Neural cell (in vitro differentiated cells): ENCODE measurements at regions not wholly inside any gene's neighbourhood (a gene's known extent, or its start where the extent isn't known, plus 50 kb on each side); places are given as distances from the start of the nearest gene placed in this dataset.

Experiments used
- H2AFZ ChIP-seq: fragments of 200-600, 300-800 bp; sonication (generic), shearing (Covaris generic); 2 replicates; pipeline ENCODE4 v1.6.0; 2014; ENCODE audit warnings: low read depth, mild to moderate bottlenecking, antibody characterized with exemption, low read length, moderate library complexity
- H3F3A ChIP-seq: fragments of 200-600 bp; shearing (Covaris generic); 2 replicates; pipeline ENCODE4 v1.6.1; 2016; ENCODE audit warnings: mild to moderate bottlenecking, moderate library complexity, mixed read lengths, antibody characterized with exemption, low read length; ENCODE audit not compliant: insufficient read depth, poor library complexity, severe bottlenecking
- H3K27ac ChIP-seq: fragments of 200-600, 300-800 bp; sonication (generic), shearing (Covaris generic); 2 replicates; pipeline ENCODE4 v1.5.1; 2014; ENCODE audit warnings: mild to moderate bottlenecking, low read length, moderate library complexity
- H3K27me3 ChIP-seq: fragments of 300-800, 200-600 bp; sonication (generic), shearing (Covaris generic); 2 replicates; pipeline ENCODE4 v1.6.0; 2014; ENCODE audit warnings: mild to moderate bottlenecking, low read depth, low read length, moderate library complexity; ENCODE audit not compliant: insufficient read depth
- H3K36me3 ChIP-seq: fragments of 300-800, 200-600 bp; sonication (generic), shearing (Covaris generic); 2 replicates; pipeline ENCODE4 v1.5.1; 2014; ENCODE audit warnings: mild to moderate bottlenecking, antibody characterized with exemption, low read length, moderate library complexity; ENCODE audit not compliant: insufficient read depth
- H3K4me2 ChIP-seq: fragments of 300-800, 200-600 bp; sonication (generic), shearing (Covaris generic); 2 replicates; pipeline ENCODE4 v1.6.0; 2014; ENCODE audit warnings: mild to moderate bottlenecking, low read length
- H3K4me3 ChIP-seq: fragments of 300-800, 200-600 bp; sonication (generic), shearing (Covaris generic); 2 replicates; pipeline ENCODE4 v1.5.1; 2014; ENCODE audit warnings: mild to moderate bottlenecking, low read length, moderate library complexity
- H3K79me2 ChIP-seq: fragments of 200-600 bp; shearing (Covaris generic); replicated peaks from 2 replicates; pipeline ENCODE4 v1.6.0; 2014; ENCODE audit warnings: mild to moderate bottlenecking, low read length, moderate library complexity; ENCODE audit not compliant: insufficient read depth
- H3K9ac ChIP-seq: fragments of 300-800, 200-600 bp; sonication (generic), shearing (Covaris generic); 2 replicates; pipeline ENCODE4 v1.6.1; 2016; ENCODE audit warnings: mild to moderate bottlenecking, low read length, mixed read lengths
- H3K9me2 ChIP-seq: fragments of 200-600 bp; shearing (Covaris generic); 2 replicates; pipeline ENCODE4 v1.6.1; 2016; ENCODE audit warnings: mild to moderate bottlenecking, low read length, mixed read lengths; ENCODE audit not compliant: insufficient read depth
- H3K9me3 ChIP-seq: fragments of 200-600, 300-800 bp; sonication (generic), shearing (Covaris generic); 2 replicates; pipeline ENCODE4 v1.6.1; 2016; ENCODE audit warnings: mild to moderate bottlenecking, mixed run types, low read length, moderate library complexity, mixed read lengths
- H4K20me1 ChIP-seq: fragments of 200-600 bp; shearing (Covaris generic); 2 replicates; pipeline ENCODE4 v1.6.1; 2016; ENCODE audit warnings: mild to moderate bottlenecking, mixed run types; ENCODE audit not compliant: insufficient read depth
- CTCF ChIP-seq: fragments of 450-650 bp; IDR thresholded peaks from 2 replicates; pipeline ENCODE4 v1.5.1; 2014; ENCODE audit warnings: antibody characterized with exemption, mild to moderate bottlenecking, moderate library complexity; ENCODE audit not compliant: poor library complexity, severe bottlenecking
- EP300 ChIP-seq: fragments of 450-650 bp; conservative IDR thresholded peaks from 2 replicates; pipeline ENCODE4 v1.6.1; 2014; ENCODE audit warnings: antibody characterized with exemption, mild to moderate bottlenecking, moderate library complexity; ENCODE audit not compliant: poor library complexity, severe bottlenecking
- EZH2 ChIP-seq: fragments of 200-600, 300-800 bp; shearing (Covaris generic), sonication (generic); IDR thresholded peaks from 2 replicates; pipeline ENCODE4 v1.6.1; 2014; ENCODE audit warnings: antibody characterized with exemption, low read length, borderline replicate concordance, mild to moderate bottlenecking; ENCODE audit not compliant: insufficient read depth, poor library complexity, severe bottlenecking
- MXI1 ChIP-seq: fragments of 450-650 bp; conservative IDR thresholded peaks from 2 replicates; pipeline ENCODE4 v1.6.1; 2014; ENCODE audit warnings: antibody characterized with exemption, mild to moderate bottlenecking; ENCODE audit not compliant: poor library complexity, severe bottlenecking
- POLR2AphosphoS5 ChIP-seq: IDR thresholded peaks from 2 replicates; pipeline ENCODE4 v1.6.1; 2012
- RAD21 ChIP-seq: fragments of 450-650 bp; conservative IDR thresholded peaks from 2 replicates; pipeline ENCODE4 v1.6.1; 2014; ENCODE audit warnings: antibody characterized with exemption, mild to moderate bottlenecking, moderate library complexity
- SMC3 ChIP-seq: fragments of 450-650 bp; conservative IDR thresholded peaks from 2 replicates; pipeline ENCODE4 v1.6.1; 2014; ENCODE audit warnings: antibody characterized with exemption, mild to moderate bottlenecking, moderate library complexity; ENCODE audit not compliant: poor library complexity
- TAF1 ChIP-seq: IDR thresholded peaks from 2 replicates; pipeline ENCODE4 v1.6.1; 2012; ENCODE audit warnings: low read depth
- TF ChIP-seq, protein P1 (sequence below): IDR thresholded peaks from 2 replicates; pipeline ENCODE4 v1.6.1; 2012; ENCODE audit warnings: borderline replicate concordance

DNA sequence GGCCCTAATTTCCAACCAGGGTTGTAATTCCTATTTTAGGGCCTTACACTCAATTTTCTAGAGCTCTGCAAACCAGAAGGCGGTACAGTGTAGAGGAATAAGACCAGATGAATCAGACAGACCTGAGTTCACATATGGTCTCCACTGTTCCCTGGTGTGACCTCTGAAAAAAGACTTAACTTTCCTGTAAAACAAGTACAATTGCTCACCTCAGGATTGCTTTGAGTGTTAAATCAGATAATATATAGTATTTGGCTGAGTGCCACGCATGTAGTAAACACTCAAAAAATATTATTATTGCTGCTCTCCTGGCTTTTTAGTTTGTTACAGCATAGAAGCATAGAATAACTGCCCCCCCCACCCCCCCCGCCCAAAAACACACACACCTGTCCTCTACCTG, 51.0 kb upstream of the STT3B start:
- no peak for TF ChIP-seq SMC3
- no peak for TF ChIP-seq RAD21
- TF ChIP-seq CTCF: no peak
- TF ChIP-seq TAF1: no peak
- TF ChIP-seq, protein P1, sequence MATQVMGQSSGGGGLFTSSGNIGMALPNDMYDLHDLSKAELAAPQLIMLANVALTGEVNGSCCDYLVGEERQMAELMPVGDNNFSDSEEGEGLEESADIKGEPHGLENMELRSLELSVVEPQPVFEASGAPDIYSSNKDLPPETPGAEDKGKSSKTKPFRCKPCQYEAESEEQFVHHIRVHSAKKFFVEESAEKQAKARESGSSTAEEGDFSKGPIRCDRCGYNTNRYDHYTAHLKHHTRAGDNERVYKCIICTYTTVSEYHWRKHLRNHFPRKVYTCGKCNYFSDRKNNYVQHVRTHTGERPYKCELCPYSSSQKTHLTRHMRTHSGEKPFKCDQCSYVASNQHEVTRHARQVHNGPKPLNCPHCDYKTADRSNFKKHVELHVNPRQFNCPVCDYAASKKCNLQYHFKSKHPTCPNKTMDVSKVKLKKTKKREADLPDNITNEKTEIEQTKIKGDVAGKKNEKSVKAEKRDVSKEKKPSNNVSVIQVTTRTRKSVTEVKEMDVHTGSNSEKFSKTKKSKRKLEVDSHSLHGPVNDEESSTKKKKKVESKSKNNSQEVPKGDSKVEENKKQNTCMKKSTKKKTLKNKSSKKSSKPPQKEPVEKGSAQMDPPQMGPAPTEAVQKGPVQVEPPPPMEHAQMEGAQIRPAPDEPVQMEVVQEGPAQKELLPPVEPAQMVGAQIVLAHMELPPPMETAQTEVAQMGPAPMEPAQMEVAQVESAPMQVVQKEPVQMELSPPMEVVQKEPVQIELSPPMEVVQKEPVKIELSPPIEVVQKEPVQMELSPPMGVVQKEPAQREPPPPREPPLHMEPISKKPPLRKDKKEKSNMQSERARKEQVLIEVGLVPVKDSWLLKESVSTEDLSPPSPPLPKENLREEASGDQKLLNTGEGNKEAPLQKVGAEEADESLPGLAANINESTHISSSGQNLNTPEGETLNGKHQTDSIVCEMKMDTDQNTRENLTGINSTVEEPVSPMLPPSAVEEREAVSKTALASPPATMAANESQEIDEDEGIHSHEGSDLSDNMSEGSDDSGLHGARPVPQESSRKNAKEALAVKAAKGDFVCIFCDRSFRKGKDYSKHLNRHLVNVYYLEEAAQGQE: no peak
- TF ChIP-seq EZH2: no peak
- TF ChIP-seq MXI1: no peak
- no peak for TF ChIP-seq EP300
- no peak for TF ChIP-seq POLR2AphosphoS5
- Histone ChIP-seq H3K36me3 (no peaks in the 10 kb centered on the region), H3K79me2 (no peaks in the 10 kb centered on the region), H4K20me1 (no peaks in the 10 kb centered on the region), H3K9me3 (no peaks in the 10 kb centered on the region), H3K9me2 (no peaks in the 10 kb centered on the region), H2AFZ (no peak overlapping the region), H3K9ac (no peak overlapping the region), H3K4me2 (no peak overlapping the region), H3F3A (no peaks in the 10 kb centered on the region), H3K27me3 (no peaks in the 10 kb centered on the region), H3K4me3 (no peak overlapping the region), H3K27ac (no peak overlapping the region)

DNA sequence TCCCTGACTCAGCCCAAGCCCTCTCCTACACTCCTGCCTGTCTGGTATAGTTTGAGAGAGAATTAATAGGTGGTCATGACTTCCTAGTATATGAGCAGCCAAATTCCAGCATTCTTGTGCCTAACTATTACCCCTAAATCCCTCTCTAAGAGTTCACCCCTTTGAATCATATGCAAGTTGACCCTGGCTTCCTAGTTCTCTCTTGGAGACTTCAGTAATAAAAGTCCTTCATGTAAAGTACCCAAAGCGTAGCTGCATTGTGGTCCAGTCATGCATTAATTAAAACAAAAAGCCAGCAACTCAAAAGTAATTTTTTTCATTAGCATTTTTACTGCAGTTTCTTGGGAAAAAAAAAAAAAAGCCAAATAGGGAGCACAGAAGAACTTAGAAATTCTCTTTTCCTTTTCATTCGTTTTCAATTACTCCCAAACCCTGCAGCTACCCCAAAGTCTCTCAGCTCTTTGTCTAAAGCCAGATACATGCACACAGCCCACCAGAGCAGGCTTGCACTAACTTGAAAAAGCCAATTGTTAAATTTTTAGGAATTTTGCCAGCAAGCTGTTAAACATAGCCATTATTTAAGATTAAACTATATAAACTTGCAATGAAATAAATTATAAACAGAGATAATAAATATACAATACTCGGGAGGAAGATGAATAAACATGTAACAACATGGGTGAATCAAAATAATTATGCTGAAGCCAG, 50.1 kb upstream of the STT3B start:
- H3F3A ChIP-seq: no peaks in the 10 kb centered on the region
- H4K20me1 ChIP-seq: no peaks in the 10 kb centered on the region
- no peaks in the 10 kb centered on the region for H3K9me2 ChIP-seq
- H3K79me2 ChIP-seq: no peaks in the 10 kb centered on the region
- no peaks in the 10 kb centered on the region for H3K9me3 ChIP-seq
- TF ChIP-seq, protein P1: no peak
- no peak for TF ChIP-seq EP300
- no peak for TF ChIP-seq RAD21
- TF ChIP-seq MXI1: no peak
- TF ChIP-seq TAF1: no peak
- TF ChIP-seq POLR2AphosphoS5: no peak
- no peak for TF ChIP-seq EZH2
- no peak for TF ChIP-seq CTCF
- no peak for TF ChIP-seq SMC3
- H3K4me3 ChIP-seq: no peak overlapping the region
- H3K9ac ChIP-seq: no peak overlapping the region
- no peaks in the 10 kb centered on the region for H3K27me3 ChIP-seq
- H2AFZ ChIP-seq: no peak overlapping the region
- H3K27ac ChIP-seq: no peak overlapping the region
- H3K4me2 ChIP-seq: no peak overlapping the region
- H3K36me3 ChIP-seq: no peaks in the 10 kb centered on the region
